Lower leg skin (tissue), 3 donors: ENCODE measurements at regions not wholly inside any gene's neighbourhood (a gene's known extent, or its start where the extent isn't known, plus 50 kb on each side); places are given as distances from the start of the nearest gene placed in this dataset.

ENCODE experiments used
- CTCF ChIP-seq, 3 donors: fragments of 450-650 bp; IDR thresholded peaks; one replicate each; pipeline ENCODE4 v1.5.1; 2016; ENCODE audit warnings: antibody characterized with exemption in 3 of 3, mild to moderate bottlenecking in 3 of 3, moderate library complexity in 2 of 3
- POLR2A ChIP-seq, 2 donors: fragments of 450-650 bp; IDR thresholded peaks; one replicate each; pipeline ENCODE4 v1.6.1; 2016 to 2017; ENCODE audit warnings: antibody characterized with exemption in 2 of 2, mild to moderate bottlenecking in 1 of 2, moderate library complexity in 1 of 2

- no peak for TF ChIP-seq CTCF (IDR thresholded peaks at IDR 0.05)
- TF ChIP-seq POLR2A (IDR thresholded peaks at IDR 0.05) = no peak
Measured at GRCh38 chr10:30176776-30177533, 117.6 kb upstream of the JCAD start.
